Mucosa of rectum (tissue), 2 donors: ENCODE measurements at regions not wholly inside any gene's neighbourhood (a gene's known extent, or its start where the extent isn't known, plus 50 kb on each side); places are given as distances from the start of the nearest gene placed in this dataset.
"Not testable (repeated sequence)": the region's sequence is repeated elsewhere in the genome, so short reads cannot be mapped to it uniquely, and the experiment has no call there.

Experiments used
- H3K27ac ChIP-seq, 2 donors: one replicate each; pipeline ENCODE4 v1.7.0; 2013; ENCODE audit warnings: inconsistent platforms in 2 of 2, low read depth in 2 of 2, low read length in 2 of 2
- H3K27me3 ChIP-seq, 2 donors: one replicate each; pipeline ENCODE4 v1.7.0; 2013; ENCODE audit warnings: low read length in 2 of 2; ENCODE audit not compliant: control insufficient read depth in 2 of 2, insufficient read depth in 2 of 2
- H3K36me3 ChIP-seq, 2 donors: one replicate each; pipeline ENCODE4 v1.7.0; 2013; ENCODE audit warnings: low read length in 2 of 2; ENCODE audit not compliant: control insufficient read depth in 2 of 2, insufficient read depth in 2 of 2
- H3K4me1 ChIP-seq, 2 donors: one replicate each; pipeline ENCODE4 v1.7.0; 2013; ENCODE audit warnings: low read length in 2 of 2, mild to moderate bottlenecking in 1 of 2; ENCODE audit not compliant: control insufficient read depth in 2 of 2, insufficient read depth in 2 of 2
- H3K4me3 ChIP-seq, 2 donors: one replicate each; pipeline ENCODE4 v1.7.0; 2013; ENCODE audit warnings: low read length in 2 of 2
- H3K9ac ChIP-seq, 2 donors: one replicate each; pipeline ENCODE4 v1.7.0; 2013; ENCODE audit warnings: low read length in 2 of 2, low read depth in 1 of 2, mild to moderate bottlenecking in 1 of 2
- H3K9me3 ChIP-seq, 2 donors: one replicate each; pipeline ENCODE4 v1.7.0; 2013; ENCODE audit warnings: low read length in 2 of 2; ENCODE audit not compliant: control insufficient read depth in 2 of 2
- donor health status: healthy.
- donor health status: Normal muscosa, but diverticular disease.

- H3K4me1 ChIP-seq, H3K9me3 ChIP-seq, H3K27me3 ChIP-seq, H3K9ac ChIP-seq, H3K27ac ChIP-seq, H3K36me3 ChIP-seq, H3K4me3 ChIP-seq: not testable (repeated sequence)
Measured at GRCh38 chr14:89660625-89661233, 243.7 kb upstream of the FOXN3 start.

- Histone ChIP-seq H3K9me3 (no peaks in the 10 kb centered on the region), H3K36me3 (no peaks in the 10 kb centered on the region), H3K4me1 (peaks cover 0 to 2% of the 10 kb centered on the region in 2 donors), H3K27me3 (no peaks in the 10 kb centered on the region), H3K4me3 (no peak overlapping the region), H3K27ac (no peak overlapping the region), H3K9ac (no peak overlapping the region)
Measured at GRCh38 chr14:89660166-89660565, 243.1 kb upstream of the FOXN3 start.

- no peak overlapping the region for H3K27ac ChIP-seq
- no peaks in the 10 kb centered on the region for H3K27me3 ChIP-seq
- no peaks in the 10 kb centered on the region for H3K9me3 ChIP-seq
- H3K36me3 ChIP-seq: no peaks in the 10 kb centered on the region
- H3K9ac ChIP-seq: no peak overlapping the region
- no peak overlapping the region for H3K4me3 ChIP-seq
- no peaks in the 10 kb centered on the region for H3K4me1 ChIP-seq
Measured at GRCh38 chr14:89658977-89659670, 242.1 kb upstream of the FOXN3 start.

- H3K9ac ChIP-seq: no peak overlapping the region
- H3K4me1 ChIP-seq: no peaks in the 10 kb centered on the region
- H3K27me3 ChIP-seq: no peaks in the 10 kb centered on the region
- no peak overlapping the region for H3K4me3 ChIP-seq
- no peaks in the 10 kb centered on the region for H3K36me3 ChIP-seq
- H3K27ac ChIP-seq: no peak overlapping the region
- no peaks in the 10 kb centered on the region for H3K9me3 ChIP-seq
Measured at GRCh38 chr14:89657014-89657413, 240.0 kb upstream of the FOXN3 start.

- Histone ChIP-seq H3K27me3 (no peaks in the 10 kb centered on the region), H3K9me3 (no peaks in the 10 kb centered on the region), H3K4me1 (no peaks in the 10 kb centered on the region), H3K4me3 (no peak overlapping the region), H3K36me3 (no peaks in the 10 kb centered on the region), H3K9ac (no peak overlapping the region), H3K27ac (no peak overlapping the region)
Measured at GRCh38 chr14:89654998-89655397, 238.0 kb upstream of the FOXN3 start.

- no peaks in the 10 kb centered on the region for H3K36me3 ChIP-seq
- H3K27ac ChIP-seq: no peak overlapping the region
- no peaks in the 10 kb centered on the region for H3K4me1 ChIP-seq
- H3K4me3 ChIP-seq: no peak overlapping the region
- no peak overlapping the region for H3K9ac ChIP-seq
- no peaks in the 10 kb centered on the region for H3K27me3 ChIP-seq
- H3K9me3 ChIP-seq: no peaks in the 10 kb centered on the region
Measured at GRCh38 chr14:89652352-89652751, 235.3 kb upstream of the FOXN3 start.

- H3K4me1 ChIP-seq: no peaks in the 10 kb centered on the region
- H3K4me3 ChIP-seq: no peak overlapping the region
- H3K9ac ChIP-seq: no peak overlapping the region
- H3K36me3 ChIP-seq: no peaks in the 10 kb centered on the region
- H3K9me3 ChIP-seq: no peaks in the 10 kb centered on the region
- no peaks in the 10 kb centered on the region for H3K27me3 ChIP-seq
- no peak overlapping the region for H3K27ac ChIP-seq
Measured at GRCh38 chr14:89651805-89652204, 234.8 kb upstream of the FOXN3 start.

GRCh38 chr14:89650077-89650978 is 233.3 kb upstream of the FOXN3 start:
- Histone ChIP-seq H3K27ac (no peak overlapping the region), H3K4me3 (no peak overlapping the region), H3K36me3 (no peaks in the 10 kb centered on the region), H3K4me1 (no peaks in the 10 kb centered on the region), H3K27me3 (no peaks in the 10 kb centered on the region), H3K9me3 (no peaks in the 10 kb centered on the region), H3K9ac (no peak overlapping the region)

GRCh38 chr14:89649451-89650075 is 232.5 kb upstream of the FOXN3 start:
- Histone ChIP-seq H3K4me1 (no peaks in the 10 kb centered on the region), H3K27ac (no peak overlapping the region), H3K27me3 (no peaks in the 10 kb centered on the region), H3K4me3 (no peak overlapping the region), H3K9ac (no peak overlapping the region), H3K9me3 (no peaks in the 10 kb centered on the region), H3K36me3 (no peaks in the 10 kb centered on the region)

- H3K36me3 ChIP-seq: no peaks in the 10 kb centered on the region
- H3K27ac ChIP-seq: no peak overlapping the region
- no peaks in the 10 kb centered on the region for H3K4me1 ChIP-seq
- H3K4me3 ChIP-seq: no peak overlapping the region
- no peak overlapping the region for H3K9ac ChIP-seq
- H3K27me3 ChIP-seq: no peaks in the 10 kb centered on the region
- no peaks in the 10 kb centered on the region for H3K9me3 ChIP-seq
Measured at GRCh38 chr14:89648924-89649323, 231.9 kb upstream of the FOXN3 start.
